Natural killer cell (primary cell): ENCODE measurements at regions not wholly inside any gene's neighbourhood (a gene's known extent, or its start where the extent isn't known, plus 50 kb on each side); places are given as distances from the start of the nearest gene placed in this dataset.
A peak's percentile ranks its signal among the peaks of the same experiment; 100 is the strongest.

Experiments used
- ATAC-seq, 3 donors: fragments of 150-1000 bp in 2 of 3; fragments of 200-7000 bp in 1 of 3; cut with Tn5 transposase; 1 replicate in 1 of 3; 2 replicates in 2 of 3; pipeline ENCODE4 v1.10.0; 2021; ENCODE audit warnings: mild to moderate bottlenecking in 2 of 3, moderate library complexity in 2 of 3
- DNase-seq, 2 donors: peaks; one replicate each; pipeline versions ENCODE4 v3.0.0 to v3.0.0-alpha.2; 2013 to 2021; ENCODE audit warnings: mixed read lengths in 1 of 2
- H3K27ac ChIP-seq: one replicate; pipeline ENCODE4 v1.5.1; 2013; ENCODE audit warnings: mild to moderate bottlenecking, low read length
- H3K27me3 ChIP-seq: one replicate; pipeline ENCODE4 v1.6.1; 2013; ENCODE audit warnings: low read length; ENCODE audit not compliant: control insufficient read depth, insufficient read depth
- H3K36me3 ChIP-seq: one replicate; pipeline ENCODE4 v1.6.1; 2013; ENCODE audit warnings: low read length; ENCODE audit not compliant: control insufficient read depth, insufficient read depth
- H3K4me1 ChIP-seq: one replicate; pipeline ENCODE4 v1.6.1; 2013; ENCODE audit warnings: low read length; ENCODE audit not compliant: control insufficient read depth, insufficient read depth
- H3K4me3 ChIP-seq: one replicate; pipeline ENCODE4 v1.5.1; 2013; ENCODE audit warnings: low read length
- H3K9me3 ChIP-seq: one replicate; pipeline ENCODE4 v1.6.1; 2013; ENCODE audit warnings: low read length; ENCODE audit not compliant: control insufficient read depth, insufficient read depth
- H3K27ac Mint-ChIP-seq, 2 donors: one replicate each; pipeline ENCODE4 v1.8.0; 2022; ENCODE audit warnings: mild to moderate bottlenecking in 2 of 2, mixed read lengths in 2 of 2, moderate library complexity in 1 of 2
- H3K27me3 Mint-ChIP-seq, 2 donors: one replicate each; pipeline ENCODE4 v1.8.0; 2022; ENCODE audit warnings: low read depth in 2 of 2, mixed read lengths in 2 of 2
- H3K36me3 Mint-ChIP-seq: one replicate; pipeline ENCODE4 v1.8.0; 2022; ENCODE audit warnings: mixed read lengths
- H3K4me1 Mint-ChIP-seq, 2 donors: one replicate each; pipeline ENCODE4 v1.8.0; 2022; ENCODE audit warnings: mixed read lengths in 2 of 2
- H3K4me3 Mint-ChIP-seq: one replicate; pipeline ENCODE4 v1.8.0; 2022; ENCODE audit warnings: mild to moderate bottlenecking, moderate library complexity, mixed read lengths
- H3K9me3 Mint-ChIP-seq, 2 donors: one replicate each; pipeline ENCODE4 v1.8.0; 2022; ENCODE audit warnings: mixed read lengths in 2 of 2
- WGBS: methylation state at CpG from one replicate; pipeline ENCODE4 v1.1.7; 2013; ENCODE audit warnings: missing lambda C conversion rate; ENCODE audit not compliant: insufficient coverage; 5-methylcytosine and 5-hydroxymethylcytosine counted together
- intact Hi-C: fragments of 100-400 bp; cut with micrococcal nuclease; formaldehyde crosslinking; loops from one replicate; pipeline ENCODE4 v1.14.2; 2022
- TF ChIP-seq, protein P1 (sequence below): fragments of 200-600 bp; IDR thresholded peaks from one replicate; pipeline ENCODE4 v1.8.0; 2022; ENCODE audit warnings: antibody characterized with exemption

DNA sequence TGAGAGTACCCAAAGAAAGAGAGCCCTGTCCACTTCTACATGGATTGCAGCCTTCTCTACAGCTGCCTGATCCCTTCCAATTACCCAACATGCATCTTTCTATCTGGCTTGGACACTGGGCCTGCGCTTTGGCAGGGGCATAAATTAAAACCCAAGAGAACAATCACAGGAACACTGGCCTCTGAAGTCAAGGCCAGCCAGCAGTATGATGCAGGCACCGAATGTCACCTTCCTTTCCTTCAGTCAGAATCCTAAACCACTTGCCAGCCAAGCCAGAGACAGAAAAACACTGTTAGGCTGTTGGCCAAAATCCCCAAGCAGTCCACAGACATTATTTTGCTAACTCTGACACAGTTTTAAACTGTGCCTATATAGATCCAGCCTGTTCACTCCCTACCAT, 113.7 kb downstream of the DUSP6 start:
- no peaks in the 10 kb centered on the region for H3K36me3 ChIP-seq
- peaks cover 7% of the 10 kb centered on the region for H3K4me1 ChIP-seq
- no peaks in the 10 kb centered on the region for H3K27me3 ChIP-seq
- H3K27ac Mint-ChIP-seq: no peak overlapping the region
- TF ChIP-seq, protein P1, sequence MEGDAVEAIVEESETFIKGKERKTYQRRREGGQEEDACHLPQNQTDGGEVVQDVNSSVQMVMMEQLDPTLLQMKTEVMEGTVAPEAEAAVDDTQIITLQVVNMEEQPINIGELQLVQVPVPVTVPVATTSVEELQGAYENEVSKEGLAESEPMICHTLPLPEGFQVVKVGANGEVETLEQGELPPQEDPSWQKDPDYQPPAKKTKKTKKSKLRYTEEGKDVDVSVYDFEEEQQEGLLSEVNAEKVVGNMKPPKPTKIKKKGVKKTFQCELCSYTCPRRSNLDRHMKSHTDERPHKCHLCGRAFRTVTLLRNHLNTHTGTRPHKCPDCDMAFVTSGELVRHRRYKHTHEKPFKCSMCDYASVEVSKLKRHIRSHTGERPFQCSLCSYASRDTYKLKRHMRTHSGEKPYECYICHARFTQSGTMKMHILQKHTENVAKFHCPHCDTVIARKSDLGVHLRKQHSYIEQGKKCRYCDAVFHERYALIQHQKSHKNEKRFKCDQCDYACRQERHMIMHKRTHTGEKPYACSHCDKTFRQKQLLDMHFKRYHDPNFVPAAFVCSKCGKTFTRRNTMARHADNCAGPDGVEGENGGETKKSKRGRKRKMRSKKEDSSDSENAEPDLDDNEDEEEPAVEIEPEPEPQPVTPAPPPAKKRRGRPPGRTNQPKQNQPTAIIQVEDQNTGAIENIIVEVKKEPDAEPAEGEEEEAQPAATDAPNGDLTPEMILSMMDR: no peak
- H3K4me1 Mint-ChIP-seq: peaks cover 40% of the 10 kb centered on the region in 2 donors
- H3K36me3 Mint-ChIP-seq: no peaks in the 10 kb centered on the region
- intact Hi-C loops: no loop called here
- no peak for ATAC-seq
- H3K9me3 Mint-ChIP-seq: peaks cover 0 to 9% of the 10 kb centered on the region in 2 donors
- no peak overlapping the region for H3K27ac ChIP-seq
- DNase-seq: no peak
- H3K4me3 ChIP-seq: no peak overlapping the region
- 90% methylated on average over 2 of the region's 2 CpGs for WGBS
- no peaks in the 10 kb centered on the region for H3K27me3 Mint-ChIP-seq
- H3K4me3 Mint-ChIP-seq: no peak overlapping the region
- H3K9me3 ChIP-seq: no peaks in the 10 kb centered on the region

DNA sequence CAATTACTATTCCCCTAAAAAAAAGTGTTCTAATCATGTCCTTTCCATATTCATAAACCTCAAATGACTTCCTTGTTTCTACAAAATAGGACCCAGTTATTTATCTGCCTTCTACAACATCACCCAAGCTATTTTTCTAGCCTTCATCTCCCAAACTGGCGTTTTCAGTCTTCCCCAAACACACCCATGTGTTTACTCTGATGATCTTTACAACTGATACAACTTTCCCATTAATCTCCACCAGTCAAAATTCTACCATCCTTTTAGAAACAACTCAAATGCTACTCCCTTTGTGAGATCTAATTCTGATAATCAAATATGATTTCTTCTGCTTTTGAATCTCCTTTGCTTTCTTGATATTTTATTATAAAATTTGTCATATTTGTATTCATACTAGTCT, 114.5 kb downstream of the DUSP6 start:
- intact Hi-C loops: no loop called here
- ATAC-seq (no peak), DNase-seq (no peak)
- TF ChIP-seq, protein P1: no peak
- Histone ChIP-seq H3K27ac (no peak overlapping the region), H3K4me3 (no peak overlapping the region), H3K36me3 (no peaks in the 10 kb centered on the region), H3K4me1 (peaks cover 7% of the 10 kb centered on the region), H3K9me3 (no peaks in the 10 kb centered on the region), H3K27me3 (no peaks in the 10 kb centered on the region)
- H3K9me3 Mint-ChIP-seq: peaks cover 0 to 9% of the 10 kb centered on the region in 2 donors
- H3K27ac Mint-ChIP-seq: no peak overlapping the region
- 95% methylated on average over 1 of the region's 1 CpG for WGBS
- H3K4me3 Mint-ChIP-seq: peak overlapping the region; percentile 22
- no peaks in the 10 kb centered on the region for H3K36me3 Mint-ChIP-seq
- no peaks in the 10 kb centered on the region for H3K27me3 Mint-ChIP-seq
- peaks cover 37 to 43% of the 10 kb centered on the region in 2 donors for H3K4me1 Mint-ChIP-seq

GRCh38 chr12:89236748-89237383, 115.4 kb downstream of the DUSP6 start:
- peaks cover 0 to 9% of the 10 kb centered on the region in 2 donors for H3K9me3 Mint-ChIP-seq
- peaks cover 46 to 52% of the 10 kb centered on the region in 2 donors for H3K4me1 Mint-ChIP-seq
- intact Hi-C loops: no loop called here
- H3K9me3 ChIP-seq: no peaks in the 10 kb centered on the region
- H3K4me1 ChIP-seq: peaks cover 7% of the 10 kb centered on the region
- H3K4me3 ChIP-seq: no peak overlapping the region
- DNase-seq (no peak), ATAC-seq (no peak)
- TF ChIP-seq, protein P1: no peak
- no peak overlapping the region for H3K27ac ChIP-seq
- H3K27me3 ChIP-seq: no peaks in the 10 kb centered on the region
- H3K4me3 Mint-ChIP-seq: peak overlapping the region; percentile 22
- 93% methylated on average over 3 of the region's 3 CpGs for WGBS
- no peak overlapping the region for H3K27ac Mint-ChIP-seq
- H3K36me3 ChIP-seq: no peaks in the 10 kb centered on the region
- H3K27me3 Mint-ChIP-seq: no peaks in the 10 kb centered on the region
- no peaks in the 10 kb centered on the region for H3K36me3 Mint-ChIP-seq

- H3K36me3 Mint-ChIP-seq: no peaks in the 10 kb centered on the region
- Histone ChIP-seq H3K4me3 (no peak overlapping the region), H3K4me1 (peaks cover 7% of the 10 kb centered on the region), H3K27ac (no peak overlapping the region), H3K36me3 (no peaks in the 10 kb centered on the region), H3K9me3 (no peaks in the 10 kb centered on the region), H3K27me3 (no peaks in the 10 kb centered on the region)
- TF ChIP-seq, protein P1: no peak
- no peak for ATAC-seq
- intact Hi-C loops: no loop called here
- no peaks in the 10 kb centered on the region for H3K27me3 Mint-ChIP-seq
- peak overlapping the region; percentile 76 for H3K4me3 Mint-ChIP-seq
- peaks cover 0 to 9% of the 10 kb centered on the region in 2 donors for H3K9me3 Mint-ChIP-seq
- peak overlapping the region; percentile 41 to 65 for H3K27ac Mint-ChIP-seq
- no peak for DNase-seq
- WGBS: no CpG with 5 or more reads among the region's 1 CpG
- H3K4me1 Mint-ChIP-seq: peaks cover 52 to 58% of the 10 kb centered on the region in 2 donors
These were observed 116.1 kb downstream of the DUSP6 start for GRCh38 chr12:89236237-89236636.
